Tibial nerve (tissue), 4 donors: ENCODE measurements at regions not wholly inside any gene's neighbourhood (a gene's known extent, or its start where the extent isn't known, plus 50 kb on each side); places are given as distances from the start of the nearest gene placed in this dataset.
"Not testable (repeated sequence)": the region's sequence is repeated elsewhere in the genome, so short reads cannot be mapped to it uniquely, and the experiment has no call there.

Experiments used
- DNase-seq, 2 donors: peaks; one replicate each; pipeline ENCODE4 v3.0.0-alpha.2; 2019; ENCODE audit warnings: low spot score in 2 of 2
- H3K27ac ChIP-seq, 4 donors: fragments of 200-600 bp; sonication (generic) in 3 of 4; one replicate each; pipeline ENCODE4 v1.5.1; 2017 to 2019; ENCODE audit warnings: mild to moderate bottlenecking in 1 of 4
- H3K27me3 ChIP-seq, 2 donors: fragments of 200-600 bp; sonication (generic) in 1 of 2; one replicate each; pipeline versions ENCODE4 v1.5.1 to v1.6.0; 2017 to 2019
- H3K36me3 ChIP-seq, 3 donors: fragments of 200-600 bp; sonication (generic); one replicate each; pipeline ENCODE4 v1.5.1; 2018 to 2019
- H3K4me1 ChIP-seq, 4 donors: fragments of 200-600 bp; sonication (generic) in 3 of 4; one replicate each; pipeline ENCODE4 v1.5.1; 2017 to 2019
- H3K4me3 ChIP-seq, 4 donors: fragments of 200-600 bp; sonication (generic) in 3 of 4; one replicate each; pipeline ENCODE4 v1.5.1; 2017 to 2019; ENCODE audit warnings: mild to moderate bottlenecking in 1 of 4, moderate library complexity in 1 of 4
- H3K9me3 ChIP-seq, 4 donors: fragments of 200-600 bp; sonication (generic) in 3 of 4; one replicate each; pipeline ENCODE4 v1.5.1; 2017 to 2019
- EP300 ChIP-seq, 2 donors: sonication (generic); formaldehyde crosslinking; IDR thresholded peaks; one replicate each; pipeline ENCODE4 v1.6.1; 2017; ENCODE audit warnings: antibody characterized with exemption in 2 of 2, mild to moderate bottlenecking in 1 of 2
- POLR2A ChIP-seq, 2 donors: fragments of 450-650 bp; IDR thresholded peaks; one replicate each; pipeline ENCODE4 v1.6.1; 2017; ENCODE audit warnings: antibody characterized with exemption in 2 of 2, mild to moderate bottlenecking in 2 of 2, moderate library complexity in 2 of 2
- WGBS, 2 donors: methylation state at CpG; one replicate each; pipeline ENCODE4 v1.1.5; 2018; 5-methylcytosine and 5-hydroxymethylcytosine counted together
- TF ChIP-seq, protein P1 (sequence below), 5 experiments: fragments of 200-600 bp in 3 of 5; fragments of 450-650 bp in 2 of 5; sonication (generic) in 3 of 5; IDR thresholded peaks; one replicate each; pipeline ENCODE4 v1.5.1; 2016 to 2019; ENCODE audit warnings: antibody characterized with exemption in 5 of 5, mild to moderate bottlenecking in 3 of 5, moderate library complexity in 2 of 5

DNA sequence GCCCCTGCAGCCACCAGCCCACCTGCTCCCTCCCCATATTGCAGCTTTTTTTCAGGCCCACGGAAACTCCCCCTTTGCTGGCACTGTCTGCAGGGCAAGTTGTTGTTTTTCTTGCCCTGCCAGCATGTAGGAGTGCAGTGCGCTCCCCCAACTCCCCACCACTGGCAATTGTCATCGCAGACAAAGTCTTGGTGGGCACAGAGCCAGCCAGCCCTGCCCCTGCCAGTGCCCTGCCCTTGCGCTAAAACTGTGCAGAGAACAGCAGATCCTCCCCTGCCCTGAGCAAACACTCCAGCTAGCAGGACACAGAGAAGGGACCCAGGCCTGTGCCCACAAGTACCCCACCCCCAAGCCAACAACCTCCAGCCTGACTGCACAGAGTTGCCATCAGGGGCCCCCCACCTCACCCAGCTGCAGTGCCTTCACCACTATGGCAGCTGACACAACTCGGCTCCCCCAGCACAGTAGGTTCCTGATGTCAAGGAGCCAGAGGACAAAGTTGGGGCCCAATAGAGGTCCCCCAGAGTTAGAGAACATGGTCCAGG lies 158.1 kb upstream of the ARHGAP42 start:
- no peak for DNase-seq
- Histone ChIP-seq H3K36me3 (no peaks in the 10 kb centered on the region), H3K4me1 (no peaks in the 10 kb centered on the region), H3K4me3 (no peak overlapping the region), H3K27me3 (no peaks in the 10 kb centered on the region), H3K9me3 (peaks cover 0 to 33% (median 2%) of the 10 kb centered on the region in 4 donors), H3K27ac (no peak overlapping the region)
- WGBS, 2 donors: 87 to 92% methylated on average over 3 to 5 of the region's 5 CpGs
- TF ChIP-seq, protein P1, sequence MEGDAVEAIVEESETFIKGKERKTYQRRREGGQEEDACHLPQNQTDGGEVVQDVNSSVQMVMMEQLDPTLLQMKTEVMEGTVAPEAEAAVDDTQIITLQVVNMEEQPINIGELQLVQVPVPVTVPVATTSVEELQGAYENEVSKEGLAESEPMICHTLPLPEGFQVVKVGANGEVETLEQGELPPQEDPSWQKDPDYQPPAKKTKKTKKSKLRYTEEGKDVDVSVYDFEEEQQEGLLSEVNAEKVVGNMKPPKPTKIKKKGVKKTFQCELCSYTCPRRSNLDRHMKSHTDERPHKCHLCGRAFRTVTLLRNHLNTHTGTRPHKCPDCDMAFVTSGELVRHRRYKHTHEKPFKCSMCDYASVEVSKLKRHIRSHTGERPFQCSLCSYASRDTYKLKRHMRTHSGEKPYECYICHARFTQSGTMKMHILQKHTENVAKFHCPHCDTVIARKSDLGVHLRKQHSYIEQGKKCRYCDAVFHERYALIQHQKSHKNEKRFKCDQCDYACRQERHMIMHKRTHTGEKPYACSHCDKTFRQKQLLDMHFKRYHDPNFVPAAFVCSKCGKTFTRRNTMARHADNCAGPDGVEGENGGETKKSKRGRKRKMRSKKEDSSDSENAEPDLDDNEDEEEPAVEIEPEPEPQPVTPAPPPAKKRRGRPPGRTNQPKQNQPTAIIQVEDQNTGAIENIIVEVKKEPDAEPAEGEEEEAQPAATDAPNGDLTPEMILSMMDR (IDR thresholded peaks at IDR 0.05): no peak
- no peak for TF ChIP-seq POLR2A (IDR thresholded peaks at IDR 0.05)
- TF ChIP-seq EP300 (IDR thresholded peaks at IDR 0.05): no peak

DNA sequence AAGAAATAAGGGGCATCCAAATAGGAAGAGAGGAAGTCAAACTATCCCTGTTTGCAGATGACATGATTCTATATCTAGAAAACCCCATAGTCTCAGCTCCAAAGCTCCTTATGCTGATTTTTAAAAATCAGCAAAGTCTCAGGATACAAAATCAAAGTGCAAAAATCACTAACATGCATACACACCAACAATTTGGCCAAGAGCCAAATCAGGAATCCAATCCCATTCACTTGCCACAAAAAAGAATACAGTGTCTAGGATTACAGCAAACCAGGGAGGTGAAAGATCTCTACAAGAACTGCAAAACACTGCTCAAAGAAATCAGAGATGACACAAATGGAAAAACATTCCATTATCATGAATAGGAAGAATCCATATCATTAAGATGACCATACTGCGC lies 155.8 kb upstream of the ARHGAP42 start:
- H3K4me3 ChIP-seq, H3K27ac ChIP-seq, DNase-seq, H3K4me1 ChIP-seq, H3K36me3 ChIP-seq, H3K27me3 ChIP-seq: not testable (repeated sequence)
- peaks cover 0 to 11% (median 0%) of the 10 kb centered on the region in 4 donors for H3K9me3 ChIP-seq
- 88 to 93% methylated on average over 1 of the region's 1 CpG for WGBS, 2 donors

DNA sequence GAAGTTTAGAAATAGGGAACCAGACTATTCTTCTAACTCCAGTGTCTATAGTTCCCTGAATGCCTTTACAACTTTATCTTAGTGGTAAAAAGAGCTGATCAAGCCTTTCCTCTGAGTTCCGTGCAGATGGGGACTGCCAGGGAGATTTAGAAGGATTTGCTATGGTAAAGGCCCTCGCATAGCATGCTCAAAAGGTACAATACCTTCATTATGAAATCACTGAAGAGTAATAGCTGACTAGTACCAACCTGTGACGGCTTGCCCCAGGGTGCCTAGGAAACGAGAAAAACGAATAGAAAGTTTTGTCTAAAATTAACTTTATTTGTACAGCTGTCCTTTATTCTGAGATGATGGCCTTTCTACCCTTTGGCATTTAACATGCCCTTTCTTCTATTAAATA lies 150.1 kb upstream of the ARHGAP42 start:
- Histone ChIP-seq H3K9me3 (no peaks in the 10 kb centered on the region), H3K4me3 (no peak overlapping the region), H3K27me3 (no peaks in the 10 kb centered on the region), H3K4me1 (no peaks in the 10 kb centered on the region), H3K27ac (no peak overlapping the region), H3K36me3 (no peaks in the 10 kb centered on the region)
- DNase-seq: no peak
- 37 to 41% methylated on average over 5 of the region's 5 CpGs for WGBS, 2 donors
- TF ChIP-seq, protein P1 (IDR thresholded peaks at IDR 0.05): no peak
- TF ChIP-seq EP300 (IDR thresholded peaks at IDR 0.05) (no peak), POLR2A (IDR thresholded peaks at IDR 0.05) (no peak)

DNA sequence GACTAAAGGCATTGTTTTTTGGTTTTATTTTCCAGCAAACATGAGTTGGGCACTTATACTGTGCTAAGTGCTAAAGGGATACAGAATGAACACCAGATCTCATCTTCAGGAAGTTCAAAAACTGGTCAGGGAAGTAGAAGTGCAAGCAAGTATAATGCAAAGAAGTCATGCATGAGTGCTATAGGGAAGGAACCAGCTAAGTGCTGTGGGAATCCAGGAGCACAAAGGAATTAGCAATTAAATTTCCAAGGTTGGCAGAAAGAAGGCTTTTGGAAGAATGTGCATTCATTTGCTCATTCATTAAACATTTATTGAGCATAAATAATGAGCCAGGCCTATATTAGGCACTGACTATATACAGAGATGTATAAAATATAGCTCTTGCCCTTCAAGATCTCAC lies 143.7 kb upstream of the ARHGAP42 start:
- no peak for DNase-seq
- Histone ChIP-seq H3K4me3 (no peak overlapping the region), H3K27ac (no peak overlapping the region), H3K36me3 (no peaks in the 10 kb centered on the region), H3K27me3 (no peaks in the 10 kb centered on the region), H3K9me3 (no peaks in the 10 kb centered on the region), H3K4me1 (no peaks in the 10 kb centered on the region)
- TF ChIP-seq, protein P1 (IDR thresholded peaks at IDR 0.05): no peak
- no peak for TF ChIP-seq POLR2A (IDR thresholded peaks at IDR 0.05)
- TF ChIP-seq EP300 (IDR thresholded peaks at IDR 0.05): no peak

DNA sequence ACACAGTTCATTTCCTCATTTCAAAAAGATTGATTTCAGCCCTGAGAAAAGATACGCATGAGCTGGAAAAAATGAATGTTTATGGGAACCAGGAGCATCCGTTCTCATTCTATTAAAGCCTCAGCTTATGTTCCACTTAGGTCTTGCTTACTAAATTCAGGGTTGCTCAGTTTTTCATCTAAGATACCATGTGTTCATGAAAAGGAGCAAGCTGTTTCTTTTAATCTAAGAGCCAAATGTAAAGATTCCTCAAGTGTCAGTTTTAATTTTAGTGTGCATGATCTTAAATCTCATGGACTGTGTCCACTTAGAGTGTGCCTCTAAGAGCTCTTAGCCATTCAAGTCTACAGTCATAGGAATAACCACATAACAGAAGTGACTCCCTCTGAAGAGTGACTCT lies 141.5 kb upstream of the ARHGAP42 start:
- Histone ChIP-seq H3K4me1 (no peaks in the 10 kb centered on the region), H3K9me3 (no peaks in the 10 kb centered on the region), H3K27me3 (no peaks in the 10 kb centered on the region), H3K27ac (no peak overlapping the region), H3K4me3 (no peak overlapping the region), H3K36me3 (no peaks in the 10 kb centered on the region)
- no peak for TF ChIP-seq POLR2A (IDR thresholded peaks at IDR 0.05)
- TF ChIP-seq, protein P1 (IDR thresholded peaks at IDR 0.05): no peak
- TF ChIP-seq EP300 (IDR thresholded peaks at IDR 0.05): no peak
- no peak for DNase-seq
- WGBS, 2 donors: 91 to 93% methylated on average over 2 of the region's 2 CpGs

DNA sequence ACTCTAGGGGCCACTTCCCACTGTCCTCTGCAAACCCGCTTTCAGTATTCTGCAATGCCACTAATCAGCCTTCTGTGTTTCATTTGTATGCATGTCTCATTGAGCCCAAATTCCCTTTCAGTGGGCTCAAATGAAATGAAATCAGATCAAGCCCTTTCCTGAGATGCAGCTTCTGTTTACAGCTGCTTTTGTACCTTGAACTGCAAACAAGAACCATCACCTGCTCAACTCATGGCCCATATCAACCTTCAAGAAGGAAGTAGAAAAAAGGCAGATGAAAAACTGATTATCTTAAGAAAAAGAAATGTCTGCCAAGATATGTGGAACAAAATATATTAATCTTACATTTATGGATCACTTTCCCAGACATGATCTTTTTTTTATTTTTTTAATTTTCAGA lies 141.1 kb upstream of the ARHGAP42 start:
- TF ChIP-seq, protein P1 (IDR thresholded peaks at IDR 0.05): no peak
- no peak for TF ChIP-seq POLR2A (IDR thresholded peaks at IDR 0.05)
- TF ChIP-seq EP300 (IDR thresholded peaks at IDR 0.05): no peak
- no peaks in the 10 kb centered on the region for H3K36me3 ChIP-seq
- no peaks in the 10 kb centered on the region for H3K4me1 ChIP-seq
- no peak for DNase-seq
- H3K27ac ChIP-seq: no peak overlapping the region
- 93 to 100% methylated on average over 1 of the region's 1 CpG for WGBS, 2 donors
- H3K4me3 ChIP-seq: no peak overlapping the region
- no peaks in the 10 kb centered on the region for H3K9me3 ChIP-seq
- H3K27me3 ChIP-seq: no peaks in the 10 kb centered on the region
